Astrocyte of the spinal cord (primary cell): ENCODE measurements at regions not wholly inside any gene's neighbourhood (a gene's known extent, or its start where the extent isn't known, plus 50 kb on each side); places are given as distances from the start of the nearest gene placed in this dataset.

Experiments
- DNase-seq: peaks from one replicate; pipeline ENCODE4 v3.0.0; 2011; ENCODE audit warnings: low read depth, low spot score
- H3K4me3 ChIP-seq: 2 replicates; pipeline ENCODE4 v1.5.1; 2011; ENCODE audit warnings: low read depth, mild to moderate bottlenecking, low read length, moderate library complexity
- CTCF ChIP-seq: IDR thresholded peaks from 2 replicates; pipeline ENCODE4 v1.5.1; 2012; ENCODE audit warnings: low read depth, mild to moderate bottlenecking, low read length, inconsistent platforms
- in situ Hi-C: cut with HindIII; loops from 2 replicates; pipeline ENCODE4 v1.10.0; 2017; ENCODE audit warnings: low sequenced_read_pairs

DNA sequence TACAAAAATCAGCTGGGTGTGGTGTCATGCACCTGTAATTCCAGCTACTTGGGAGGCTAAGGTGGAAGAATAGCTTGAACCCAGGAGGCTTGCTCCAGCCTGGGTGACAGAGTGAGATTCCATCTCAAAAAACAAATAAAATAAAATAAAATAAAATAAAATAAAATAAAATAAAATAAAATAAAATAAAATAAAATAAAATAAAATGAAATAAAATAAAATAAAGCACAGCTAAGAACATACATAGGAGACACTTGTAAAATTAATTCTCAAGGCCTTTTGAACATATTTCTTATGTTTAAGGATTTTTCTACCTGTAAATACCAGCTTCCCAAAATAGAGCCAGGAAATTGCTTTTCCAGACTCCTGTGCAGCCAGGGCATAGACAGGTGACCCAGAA, 703.0 kb downstream of the ZPLD1 start:
- no peak overlapping the region for H3K4me3 ChIP-seq
- no peak for TF ChIP-seq CTCF
- in situ Hi-C loops: no loop called here
- DNase-seq: no peak

GRCh38 chr3:103158183-103158582, 723.4 kb downstream of the ZPLD1 start:
- no peak overlapping the region for H3K4me3 ChIP-seq
- no peak for DNase-seq
- in situ Hi-C loops: no loop called here
- no peak for TF ChIP-seq CTCF

GRCh38 chr3:103166890-103167289, 732.1 kb downstream of the ZPLD1 start:
- no peak overlapping the region for H3K4me3 ChIP-seq
- TF ChIP-seq CTCF: no peak
- in situ Hi-C loops: no loop called here
- DNase-seq: no peak

GRCh38 chr3:103167850-103168249, 733.0 kb downstream of the ZPLD1 start:
- H3K4me3 ChIP-seq: no peak overlapping the region
- no peak for DNase-seq
- TF ChIP-seq CTCF: no peak
- in situ Hi-C loops: no loop called here

GRCh38 chr3:103169289-103169688, 734.5 kb downstream of the ZPLD1 start:
- TF ChIP-seq CTCF: no peak
- in situ Hi-C loops: no loop called here
- DNase-seq: no peak
- no peak overlapping the region for H3K4me3 ChIP-seq

GRCh38 chr3:103170651-103171050, 735.8 kb downstream of the ZPLD1 start:
- no peak for TF ChIP-seq CTCF
- no peak for DNase-seq
- H3K4me3 ChIP-seq: no peak overlapping the region
- in situ Hi-C loops: no loop called here

DNA sequence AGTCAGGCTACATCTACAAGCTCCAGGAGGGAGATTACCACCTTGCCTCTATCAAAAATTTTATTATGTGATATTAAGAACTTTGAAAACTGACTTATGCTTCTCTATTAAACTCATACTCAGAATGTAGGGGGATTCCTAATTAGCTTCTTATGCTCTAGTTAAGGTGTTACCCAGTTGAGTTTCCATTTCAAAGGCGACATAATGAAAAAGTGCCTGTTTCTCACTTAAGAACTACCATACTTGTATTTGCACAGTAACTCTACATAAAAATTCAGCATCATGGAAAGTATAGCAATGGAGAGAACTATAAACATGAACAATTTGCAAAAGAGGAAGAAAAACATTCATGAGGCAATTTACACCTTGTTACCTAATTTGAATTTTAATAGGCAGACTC, 739.1 kb downstream of the ZPLD1 start:
- H3K4me3 ChIP-seq: no peak overlapping the region
- no peak for DNase-seq
- in situ Hi-C loops: no loop called here
- TF ChIP-seq CTCF: no peak
